Activated CD4-positive, CD25-positive, alpha-beta regulatory T cell treated with anti-CD3 and anti-CD28 coated beads, Interleukin-2, amount 50 U/mL, for 24 hours (primary cell): ENCODE measurements at regions not wholly inside any gene's neighbourhood (a gene's known extent, or its start where the extent isn't known, plus 50 kb on each side); places are given as distances from the start of the nearest gene placed in this dataset.
"Not testable (repeated sequence)": the region's sequence is repeated elsewhere in the genome, so short reads cannot be mapped to it uniquely, and the experiment has no call there.

ENCODE experiments used
- ATAC-seq, 2 donors: fragments of 150-1000 bp; cut with Tn5 transposase; one replicate each; pipeline ENCODE4 v1.10.0; 2021; ENCODE audit warnings: mild to moderate bottlenecking in 1 of 2, moderate library complexity in 1 of 2

DNA sequence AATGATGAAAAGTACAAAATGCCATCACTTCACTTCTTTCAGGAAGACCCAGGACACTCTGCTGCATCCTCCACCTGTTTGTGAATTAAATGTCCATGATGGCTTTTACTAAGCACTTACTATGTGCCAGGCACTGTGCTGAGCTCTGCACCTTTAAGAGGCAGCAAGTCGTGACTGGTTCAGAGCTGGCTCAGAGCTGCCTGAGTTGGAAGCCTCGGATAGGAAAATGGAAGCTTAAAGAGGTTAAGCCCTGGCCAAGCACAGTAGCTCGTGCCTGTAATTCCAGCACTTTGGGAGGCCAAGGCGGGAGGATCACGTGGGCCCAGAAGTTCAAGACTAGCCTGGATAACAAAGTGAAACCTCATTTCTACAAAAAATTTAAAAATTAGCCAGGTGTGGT lies 95.6 kb downstream of the SNX5 start:
- no peak for ATAC-seq

- ATAC-seq, result no peak
These were observed 96.2 kb downstream of the SNX5 start for GRCh38 chr20:17872434-17872833.

- no peak for ATAC-seq
These were observed 96.7 kb downstream of the SNX5 start for GRCh38 chr20:17871886-17872285.

- ATAC-seq, result no peak
These were observed 97.4 kb downstream of the SNX5 start for GRCh38 chr20:17871181-17871580.

DNA sequence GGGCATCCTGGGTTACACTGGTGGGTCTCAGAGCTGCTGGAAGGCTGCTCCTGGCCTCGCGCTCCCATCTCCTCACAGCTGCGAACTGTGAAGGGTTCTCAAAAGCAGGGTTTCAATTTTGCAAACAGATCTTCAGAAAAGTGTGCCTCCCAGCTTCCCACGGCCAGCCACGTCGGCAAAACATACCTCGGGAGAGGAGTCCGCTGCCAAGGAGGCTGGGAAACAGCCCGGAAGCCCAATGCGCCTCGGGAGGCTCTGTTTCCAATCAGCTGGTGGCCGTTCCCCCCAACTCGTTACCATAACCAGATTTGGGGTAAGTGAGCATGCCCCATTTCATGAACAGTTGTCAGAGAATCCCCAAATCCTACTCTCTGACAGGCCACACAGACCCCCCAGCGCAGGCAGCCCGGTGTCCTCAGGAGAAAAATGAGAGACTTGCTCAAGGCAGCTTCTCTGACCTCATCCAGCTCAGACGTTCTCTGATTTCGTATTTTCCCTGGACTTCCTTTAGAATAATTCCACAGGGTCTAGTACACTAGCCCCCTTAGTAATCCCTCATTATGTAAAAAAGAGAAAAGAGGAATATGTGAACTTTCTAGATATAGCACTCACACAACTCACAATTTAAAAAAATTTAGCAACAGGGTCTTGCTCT lies 98.4 kb downstream of the SNX5 start:
- ATAC-seq, result no peak

- ATAC-seq, result no peak
These were observed 99.1 kb downstream of the SNX5 start for GRCh38 chr20:17869295-17869994.

GRCh38 chr20:17868700-17869231 lies 99.8 kb downstream of the SNX5 start:
- no peak for ATAC-seq

DNA sequence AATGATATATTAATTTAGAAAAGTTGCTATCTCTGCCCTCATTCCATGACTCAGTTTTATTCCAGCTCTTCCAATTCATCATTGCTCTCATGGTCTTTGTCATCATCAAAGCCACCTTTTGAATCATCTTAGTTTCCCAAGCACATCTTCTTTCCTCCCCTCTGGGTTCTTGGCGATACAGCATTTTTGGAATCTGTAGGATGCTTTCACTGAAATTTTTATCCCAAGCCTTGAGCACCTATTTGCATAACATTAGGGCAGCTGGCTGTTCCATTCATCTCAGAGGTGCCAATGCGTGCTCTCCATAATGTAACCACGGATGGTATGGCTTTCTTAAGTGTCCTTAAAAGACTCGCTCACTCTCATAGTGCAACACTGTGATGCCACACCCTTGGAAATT lies 100.4 kb downstream of the SNX5 start:
- ATAC-seq, result no peak

GRCh38 chr20:17867131-17867925 lies 101.3 kb downstream of the SNX5 start:
- no peak for ATAC-seq

DNA sequence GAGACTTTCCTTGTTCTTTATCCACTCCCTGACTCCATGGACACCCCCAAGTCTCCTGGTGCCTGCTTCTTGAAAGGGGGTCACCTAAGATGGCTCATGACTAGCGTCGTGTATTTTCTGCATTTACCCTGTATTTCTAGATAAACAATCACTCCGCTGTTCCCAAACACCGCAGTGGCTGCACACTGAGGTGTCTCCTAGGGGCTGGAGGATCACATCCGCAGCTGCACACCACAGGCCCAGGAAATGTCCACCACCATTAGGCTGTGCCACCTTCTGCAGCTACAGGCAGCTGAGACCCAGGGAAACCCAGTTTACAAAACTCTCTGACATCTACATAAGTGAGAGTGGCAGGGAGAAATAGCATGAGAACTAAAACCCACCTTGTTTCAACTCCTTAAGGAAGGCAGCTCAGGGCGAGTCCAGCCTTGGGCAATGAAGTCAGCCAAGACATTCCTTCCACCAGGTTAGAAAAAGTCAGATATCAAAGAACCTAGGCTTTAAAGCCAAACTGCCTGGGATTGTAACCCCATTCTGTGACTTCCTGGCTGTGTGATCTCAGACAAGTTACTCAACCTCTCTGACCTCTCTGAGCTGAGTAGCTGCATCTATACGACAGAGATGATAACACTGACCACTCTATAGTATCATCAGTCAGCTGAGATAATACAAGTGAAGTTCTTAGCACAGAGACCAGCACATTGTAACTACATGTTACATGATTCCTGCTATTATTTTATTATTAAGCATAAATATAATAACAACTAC lies 102.2 kb downstream of the SNX5 start:
- no peak for ATAC-seq

GRCh38 chr20:17863577-17864292 lies 104.9 kb downstream of the SNX5 start:
- ATAC-seq, result no peak

DNA sequence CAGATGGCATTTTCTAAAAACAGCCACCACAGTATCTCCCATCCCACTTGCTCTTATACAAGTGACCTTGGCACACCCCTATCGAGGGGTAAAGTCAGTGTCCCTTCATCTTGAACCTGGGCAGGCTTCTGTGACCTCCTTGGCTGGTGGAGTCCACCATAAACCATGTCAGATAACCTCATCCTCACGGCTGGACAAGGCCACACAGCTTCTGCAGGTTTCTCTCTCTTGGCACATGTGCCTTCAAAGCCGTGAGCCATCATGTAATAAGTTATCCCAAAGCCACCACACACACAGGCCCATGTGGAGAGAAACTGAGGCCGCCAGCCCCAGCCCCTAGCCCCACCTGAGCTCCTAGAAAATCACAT lies 105.4 kb downstream of the SNX5 start:
- no peak for ATAC-seq

DNA sequence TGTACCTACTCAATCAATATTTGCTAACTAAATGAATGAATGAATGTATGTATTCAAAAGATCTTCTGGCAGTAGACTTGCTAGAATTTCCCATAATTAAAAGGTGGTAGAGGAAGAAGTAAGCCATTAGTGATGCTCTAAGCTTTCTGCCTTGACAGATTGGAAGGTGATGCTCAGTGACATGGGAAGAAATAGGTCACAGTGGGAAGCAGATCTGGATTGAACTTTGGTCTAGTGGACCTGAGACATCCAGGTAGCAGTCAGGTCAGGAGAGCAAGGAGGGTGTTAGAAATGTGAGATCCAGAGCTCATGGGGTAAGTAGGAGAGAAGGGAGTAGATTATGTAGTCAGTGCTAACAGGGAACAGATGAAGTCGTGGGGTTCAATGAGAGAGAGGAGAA lies 106.4 kb downstream of the SNX5 start:
- ATAC-seq, result no peak

DNA sequence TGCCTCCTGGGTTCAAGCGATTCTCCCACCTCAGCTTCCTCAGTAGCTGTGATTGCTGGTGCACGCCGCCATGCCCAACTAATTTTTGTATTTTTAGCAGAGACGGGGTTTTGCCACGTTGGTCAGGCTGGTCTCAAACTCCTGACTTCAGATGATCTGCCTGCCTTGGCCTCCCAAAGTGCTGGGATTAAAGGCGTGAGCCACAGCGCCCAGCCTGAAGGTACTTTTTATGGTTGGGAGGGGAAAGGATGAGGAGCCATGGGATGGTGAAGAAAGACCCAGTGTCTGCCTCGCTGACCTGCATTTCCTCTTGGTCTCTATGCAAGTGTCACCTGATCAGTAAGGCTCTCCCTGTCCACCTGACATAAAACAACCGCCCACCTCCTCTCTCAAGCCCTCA lies 107.0 kb downstream of the SNX5 start:
- not testable (repeated sequence) for ATAC-seq

DNA sequence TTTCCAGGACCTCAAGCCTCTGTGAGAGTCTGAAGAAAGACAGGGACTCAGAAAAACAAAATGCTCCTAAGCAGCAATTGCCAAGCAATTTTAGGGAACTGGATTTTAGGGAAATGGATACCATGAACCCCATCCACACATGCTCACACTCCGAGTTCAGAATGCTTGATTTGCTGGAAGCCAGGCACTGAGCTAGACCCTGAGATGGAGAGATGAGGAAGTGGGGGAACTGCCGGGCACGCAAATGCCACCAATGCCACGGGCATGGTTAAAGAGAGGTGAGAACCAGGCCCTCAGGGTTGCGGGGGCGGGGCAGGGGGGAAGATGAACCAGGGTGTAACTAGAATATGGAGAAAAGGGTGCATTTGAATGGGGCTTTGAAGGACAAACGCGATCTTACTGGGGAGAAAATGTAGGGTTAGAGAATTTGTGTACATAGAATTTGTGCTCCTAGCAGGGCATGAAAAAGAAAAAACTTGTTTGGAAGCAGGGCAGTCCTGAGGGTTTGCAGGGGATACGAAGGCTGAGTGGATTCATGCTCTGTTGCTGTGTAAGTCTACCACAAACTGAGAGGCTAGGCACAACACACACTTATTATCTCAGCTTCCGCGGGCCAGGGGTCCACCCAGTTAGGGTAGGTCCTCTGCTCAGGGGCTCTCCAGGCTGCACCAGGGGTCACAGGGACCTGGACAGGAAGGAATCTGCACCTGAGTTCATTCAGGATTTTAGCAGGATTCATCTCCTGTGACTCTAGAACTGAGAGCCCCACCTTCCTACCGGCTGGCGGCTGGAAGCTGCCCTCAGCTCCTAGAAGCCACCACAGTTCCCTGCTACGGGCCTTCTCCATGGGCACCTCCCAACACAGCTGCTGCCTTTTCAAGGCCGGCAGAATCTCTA lies 108.0 kb downstream of the SNX5 start:
- ATAC-seq, result no peak

DNA sequence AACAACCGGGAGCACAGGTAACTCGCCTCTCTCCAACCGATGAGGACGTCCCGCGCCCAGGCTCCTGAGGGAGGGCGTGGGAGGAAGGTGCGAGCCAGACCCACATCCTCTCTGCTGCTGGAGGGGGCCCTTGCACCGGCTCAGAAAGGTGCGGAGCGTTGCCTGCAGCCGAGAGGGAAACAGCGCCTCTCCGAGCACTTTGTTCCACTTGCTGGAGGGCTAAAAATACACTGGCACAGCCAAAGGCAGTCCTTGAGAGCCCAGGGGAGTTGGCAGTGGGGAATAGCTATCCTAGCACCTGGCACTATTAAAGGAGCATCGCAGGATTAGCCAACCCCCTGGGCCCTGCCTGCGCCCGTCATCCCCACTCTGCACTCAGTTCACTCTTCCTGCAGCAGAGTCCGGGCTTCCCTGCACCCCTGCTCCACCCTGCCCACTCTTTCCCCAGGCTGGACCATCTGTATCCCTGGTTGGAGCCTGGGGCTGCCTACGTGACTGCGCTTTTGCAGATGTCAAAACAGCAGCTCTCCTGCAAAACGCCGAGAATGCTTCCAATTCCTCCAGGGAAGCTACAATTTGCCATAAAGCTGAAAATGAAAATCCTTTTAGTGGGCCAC lies 108.9 kb downstream of the SNX5 start:
- ATAC-seq, result peak in 1 of 2 donors; percentile 44

DNA sequence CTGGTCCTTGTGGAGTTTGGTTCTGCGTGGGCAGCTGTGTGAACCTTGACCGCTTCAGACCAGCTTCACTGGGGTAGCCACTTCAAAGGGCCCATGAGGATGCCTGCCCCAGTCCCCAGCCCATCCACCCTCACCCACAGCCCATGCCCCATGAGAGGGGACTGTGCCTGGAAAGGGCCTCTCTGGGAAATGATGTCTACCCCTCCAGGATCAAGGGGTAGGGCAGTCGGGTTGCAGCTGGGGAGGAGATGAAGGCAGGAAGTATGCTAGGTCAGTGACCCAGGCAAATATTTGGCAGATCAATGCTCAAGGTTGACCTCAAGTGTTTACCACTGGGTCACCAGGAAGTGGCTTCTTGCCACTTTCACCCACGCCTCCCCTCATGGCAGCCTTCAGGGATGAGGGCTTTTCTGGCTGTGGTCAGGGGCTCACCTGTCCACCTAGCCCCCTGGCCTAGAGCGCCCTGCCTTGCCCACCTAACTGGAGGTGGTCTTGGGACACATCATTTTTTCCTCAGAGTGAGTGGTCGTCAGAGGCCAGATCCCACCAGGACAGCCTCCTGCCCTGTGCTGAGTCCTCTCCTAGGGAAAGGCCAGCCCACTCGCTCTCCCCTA lies 109.5 kb downstream of the SNX5 start:
- no peak for ATAC-seq

GRCh38 chr20:17858450-17859001 lies 110.1 kb downstream of the SNX5 start:
- ATAC-seq, result no peak

DNA sequence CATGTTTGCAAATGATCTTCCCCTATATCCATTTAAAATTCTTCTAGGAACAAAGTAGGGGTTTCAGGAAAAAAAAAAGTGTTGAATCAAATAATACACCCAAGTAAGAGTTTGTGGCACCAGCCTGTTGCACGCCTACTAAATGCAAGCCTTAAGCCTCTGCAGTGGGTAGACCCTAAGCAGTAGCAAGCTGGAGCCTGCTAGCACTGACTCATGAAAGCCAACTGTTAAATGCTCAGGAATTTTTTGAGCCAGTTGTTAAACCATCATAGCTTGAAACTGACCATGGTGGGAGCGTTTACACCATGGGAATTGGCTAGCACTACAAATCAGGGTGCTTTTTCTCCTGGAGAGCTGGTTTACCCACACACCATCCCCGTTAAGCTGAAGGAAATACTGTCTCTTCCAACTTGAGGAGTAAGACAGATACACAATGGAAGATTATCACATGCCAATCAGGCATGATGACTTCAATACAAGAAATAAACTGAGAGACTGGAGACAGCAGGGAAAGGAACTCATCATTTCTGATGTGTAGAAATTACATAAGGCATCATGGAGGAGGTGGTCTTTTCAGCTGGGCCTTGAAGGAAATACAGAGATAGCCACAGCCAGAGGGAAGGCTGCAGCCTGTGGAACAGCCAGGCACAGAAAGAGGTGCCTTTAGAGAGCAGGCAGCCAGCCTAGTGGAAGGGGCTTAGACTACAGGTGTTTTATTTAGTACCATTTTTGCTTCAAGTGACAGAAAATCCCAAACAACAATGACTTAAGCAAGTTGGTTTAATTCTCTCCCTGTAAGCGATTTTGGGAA lies 110.8 kb downstream of the SNX5 start:
- no peak for ATAC-seq
